B cell (primary cell): ENCODE measurements at regions not wholly inside any gene's neighbourhood (a gene's known extent, or its start where the extent isn't known, plus 50 kb on each side); places are given as distances from the start of the nearest gene placed in this dataset.

ENCODE experiments used
- ATAC-seq: fragments of 200-7000 bp; cut with Tn5 transposase; one replicate; pipeline ENCODE4 v1.10.0; 2021; ENCODE audit warnings: low read depth, mild to moderate bottlenecking, moderate number of reproducible peaks, moderate library complexity
- CTCF ChIA-PET: fragments of 350-600 bp; sonication (Branson Sonifier 250); formaldehyde crosslinking; loops from one replicate; lab custom pipeline; 2021; ENCODE audit warnings: antibody characterized with exemption, inconsistent platforms; lab: Charles Lee
- POLR2A ChIA-PET: fragments of 350-600 bp; sonication (Branson Sonifier 250); formaldehyde crosslinking; loops from one replicate; lab custom pipeline; 2021; ENCODE audit warnings: antibody characterized with exemption; lab: Charles Lee
- DNase-seq: peaks from one replicate; pipeline ENCODE4 v3.0.0; 2013
- H2AFZ ChIP-seq: 2 replicates; pipeline ENCODE4 v1.6.1; 2012; ENCODE audit warnings: mild to moderate bottlenecking, low read depth, low read length; ENCODE audit not compliant: insufficient read depth, poor library complexity, severe bottlenecking
- H3K27ac ChIP-seq, 2 donors: 1 replicate in 1 of 2; 2 replicates in 1 of 2; pipeline ENCODE4 v1.5.1; 2012 to 2013; ENCODE audit warnings: low read length in 2 of 2, mild to moderate bottlenecking in 2 of 2, moderate library complexity in 1 of 2
- H3K27me3 ChIP-seq, 4 experiments: fragments of 200-600 bp in 1 of 4; sonication (generic) in 1 of 4; replicated peaks in 1 of 4; 1 replicate in 2 of 4; 2 replicates in 2 of 4; pipeline versions ENCODE4 v1.6.1 to v1.7.0; 2013 to 2016; ENCODE audit warnings: low read length in 3 of 4, mild to moderate bottlenecking in 2 of 4, mixed read lengths in 1 of 4, moderate library complexity in 1 of 4; ENCODE audit not compliant: insufficient read depth in 4 of 4, control insufficient read depth in 3 of 4; ENCODE audit errors: control extremely low read depth in 1 of 4
- H3K36me3 ChIP-seq, 2 experiments: replicated peaks in 1 of 2; 1 replicate in 1 of 2; 2 replicates in 1 of 2; pipeline versions ENCODE4 v1.6.1 to v1.7.1; 2013; ENCODE audit warnings: low read length in 1 of 2; ENCODE audit not compliant: insufficient read depth in 2 of 2, control insufficient read depth in 1 of 2; ENCODE audit errors: control extremely low read depth in 1 of 2, extremely low read depth in 1 of 2
- H3K4me1 ChIP-seq, 2 donors: fragments of 200-600 bp in 1 of 2; sonication (generic) in 1 of 2; 1 replicate in 1 of 2; 2 replicates in 1 of 2; pipeline versions ENCODE4 v1.5.1 to v1.6.1; 2013 to 2017; ENCODE audit warnings: low read length in 2 of 2; ENCODE audit not compliant: control insufficient read depth in 2 of 2, insufficient read depth in 2 of 2
- H3K4me2 ChIP-seq: replicated peaks from 2 replicates; pipeline ENCODE3; 2012; ENCODE audit warnings: mild to moderate bottlenecking, low read depth, low read length; ENCODE audit not compliant: poor library complexity, severe bottlenecking
- H3K4me3 ChIP-seq, 5 experiments: fragments of 200-600 bp in 1 of 5; sonication (generic) in 1 of 5; 1 replicate in 3 of 5; 2 replicates in 2 of 5; pipeline versions ENCODE4 v1.5.1 to v1.7.0; 2011 to 2016; ENCODE audit warnings: low read length in 4 of 5, mild to moderate bottlenecking in 4 of 5, low read depth in 2 of 5, control low read depth in 1 of 5, moderate library complexity in 1 of 5; ENCODE audit not compliant: insufficient read depth in 1 of 5; ENCODE audit errors: control extremely low read depth in 1 of 5, extremely low read depth in 1 of 5
- H3K79me2 ChIP-seq: fragments of 200-600 bp; sonication (generic); one replicate; pipeline ENCODE4 v1.6.0; 2016; ENCODE audit warnings: low read length; ENCODE audit not compliant: control insufficient read depth, insufficient read depth
- H3K9ac ChIP-seq: fragments of 200-600 bp; sonication (generic); 2 replicates; pipeline ENCODE4 v1.6.1; 2017; ENCODE audit warnings: mild to moderate bottlenecking, low read length, moderate library complexity
- H3K9me3 ChIP-seq, 3 donors: one replicate each; pipeline versions ENCODE4 v1.6.1 to v1.7.1; 2013; ENCODE audit warnings: low read length in 2 of 3; ENCODE audit not compliant: control insufficient read depth in 2 of 3, insufficient read depth in 1 of 3; ENCODE audit errors: control extremely low read depth in 1 of 3
- H4K20me1 ChIP-seq: 2 replicates; pipeline ENCODE4 v1.6.0; 2012; ENCODE audit warnings: mild to moderate bottlenecking, low read length; ENCODE audit not compliant: insufficient read depth, control insufficient read depth, poor library complexity, severe bottlenecking
- H3K27ac Mint-ChIP-seq: one replicate; pipeline ENCODE4 v1.8.0; 2021; ENCODE audit warnings: mixed read lengths
- H3K27me3 Mint-ChIP-seq: one replicate; pipeline ENCODE4 v1.8.0; 2021; ENCODE audit warnings: mixed read lengths
- H3K4me1 Mint-ChIP-seq: one replicate; pipeline ENCODE4 v1.8.0; 2021; ENCODE audit warnings: mixed read lengths
- H3K4me3 Mint-ChIP-seq: one replicate; pipeline ENCODE4 v1.8.0; 2021; ENCODE audit warnings: mixed read lengths
- H3K9me3 Mint-ChIP-seq: one replicate; pipeline ENCODE4 v1.8.0; 2022; ENCODE audit warnings: mixed read lengths; ENCODE audit not compliant: insufficient read depth
- CTCF ChIP-seq: fragments of 200-600 bp; IDR thresholded peaks from one replicate; pipeline ENCODE4 v1.8.0; 2022; ENCODE audit warnings: antibody characterized with exemption, mild to moderate bottlenecking
- EZH2 ChIP-seq: IDR thresholded peaks from 2 replicates; pipeline ENCODE4 v1.6.1; 2012; ENCODE audit warnings: borderline replicate concordance, low read depth, mild to moderate bottlenecking, moderate library complexity, low read length; ENCODE audit not compliant: insufficient read depth, poor library complexity, severe bottlenecking
- WGBS: methylation state at CpG from one replicate; pipeline ENCODE4 v1.1.5; 2013; ENCODE audit warnings: missing lambda C conversion rate; ENCODE audit not compliant: insufficient coverage; 5-methylcytosine and 5-hydroxymethylcytosine counted together
- intact Hi-C: fragments of 100-400 bp; cut with micrococcal nuclease; formaldehyde crosslinking; loops from one replicate; pipeline ENCODE4 v1.10.0; 2022

- H3K9me3 ChIP-seq: peaks cover 0 to 12% (median 4%) of the 10 kb centered on the region in 3 donors
- POLR2A ChIA-PET: interaction anchor here (0.6 to 1.8 kb wide), 6 partner anchors 12 to 586 kb away, joined by 3 to 7 read pairs (median 3); partner anchors contain the start of genes FAM161A and XPO1
- Mint-ChIP-seq H3K27me3 (no peaks in the 10 kb centered on the region), H3K4me1 (peaks cover 14% of the 10 kb centered on the region), H3K27ac (peak overlapping the region; percentile 96), H3K4me3 (peak overlapping the region; percentile 90), H3K9me3 (no peaks in the 10 kb centered on the region)
- no peaks in the 10 kb centered on the region for H3K36me3 ChIP-seq
- peak overlapping the region; percentile 89 for H3K4me2 ChIP-seq
- peaks cover 4 to 10% of the 10 kb centered on the region in 2 donors for H3K4me1 ChIP-seq
- TF ChIP-seq EZH2 (no peak), CTCF (no peak)
- H3K79me2 ChIP-seq: no peaks in the 10 kb centered on the region
- peak overlapping the region; percentile 96 to 98 for H3K27ac ChIP-seq
- H4K20me1 ChIP-seq: no peaks in the 10 kb centered on the region
- H3K4me3 ChIP-seq: peak overlapping the region; percentile 89 to 94 (median 92)
- CTCF ChIA-PET: interaction anchor here (0.8 to 1.3 kb wide), 4 partner anchors 9 to 68 kb away, joined by 3 to 4 read pairs (median 3); no protein-coding TSS in a partner anchor
- ATAC-seq (peak; percentile 6), DNase-seq (no peak)
- H2AFZ ChIP-seq: peak overlapping the region; percentile 86
- H3K27me3 ChIP-seq: no peaks in the 10 kb centered on the region
- intact Hi-C loops: loop anchor here (1.0 to 10.0 kb wide), 11 partner anchors 13 to 941 kb away; partner anchors contain the start of genes B3GNT2, CCT4, EHBP1 and FAM161A
- peak overlapping the region; percentile 96 for H3K9ac ChIP-seq
- under 1% methylated on average over 20 of the region's 23 CpGs for WGBS
These were observed 90.2 kb downstream of the FAM161A start for GRCh38 chr2:61763605-61764034.

GRCh38 chr2:61762292-61762691 lies 91.6 kb downstream of the FAM161A start:
- H3K9me3 Mint-ChIP-seq: no peaks in the 10 kb centered on the region
- no peak overlapping the region for H3K27ac Mint-ChIP-seq
- H3K36me3 ChIP-seq: no peaks in the 10 kb centered on the region
- no peaks in the 10 kb centered on the region for H3K27me3 Mint-ChIP-seq
- no peak overlapping the region for H3K9ac ChIP-seq
- no peak overlapping the region for H3K4me3 ChIP-seq
- no peak overlapping the region for H3K4me2 ChIP-seq
- H3K79me2 ChIP-seq: no peaks in the 10 kb centered on the region
- ChIA-PET POLR2A (no interaction called here), CTCF (no interaction called here)
- no peaks in the 10 kb centered on the region for H3K27me3 ChIP-seq
- DNase-seq: peak; percentile 25
- H3K4me1 Mint-ChIP-seq: peaks cover 14% of the 10 kb centered on the region
- WGBS: no CpG with 5 or more reads among the region's 8 CpGs
- H3K27ac ChIP-seq: no peak overlapping the region
- no peak overlapping the region for H3K4me3 Mint-ChIP-seq
- intact Hi-C loops: loop anchor here (5.0 to 10.0 kb wide), 3 partner anchors 290 to 943 kb away; partner anchors contain the start of genes EHBP1, REL and USP34
- H4K20me1 ChIP-seq: no peaks in the 10 kb centered on the region
- TF ChIP-seq EZH2 (no peak), CTCF (no peak)
- H3K4me1 ChIP-seq: peaks cover 4 to 10% of the 10 kb centered on the region in 2 donors
- H2AFZ ChIP-seq: no peak overlapping the region
- H3K9me3 ChIP-seq: peaks cover 0 to 14% (median 4%) of the 10 kb centered on the region in 3 donors
- no peak for ATAC-seq
